ENCODE measurements at regions not wholly inside any gene's neighbourhood (a gene's known extent, or its start where the extent isn't known, plus 50 kb on each side); places are given as distances from the start of the nearest gene placed in this dataset.

DNA sequence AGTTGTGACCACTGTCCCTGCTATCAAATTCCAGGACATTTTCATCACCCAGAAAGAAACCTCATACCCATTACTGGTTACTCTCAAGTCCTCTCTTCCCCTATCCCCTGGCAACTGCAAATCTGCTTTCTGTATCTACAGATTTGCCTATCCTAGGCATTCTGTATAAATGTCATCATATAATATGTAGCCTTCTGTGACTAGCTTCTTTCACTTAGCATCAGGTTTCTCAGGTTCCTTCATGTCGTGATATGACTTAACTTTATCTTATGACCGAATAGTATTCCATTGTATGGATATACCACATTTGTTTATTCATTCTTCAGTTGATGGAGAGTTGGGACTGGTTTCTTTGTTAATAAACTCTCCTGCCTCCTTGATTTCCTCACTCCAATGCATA lies 60.5 kb downstream of the PMAIP1 start:
- H3K27ac ChIP-seq = no peak overlapping the region
- no peak for TF ChIP-seq POLR2A (IDR thresholded peaks at IDR 0.05)
- TF ChIP-seq, protein P1, sequence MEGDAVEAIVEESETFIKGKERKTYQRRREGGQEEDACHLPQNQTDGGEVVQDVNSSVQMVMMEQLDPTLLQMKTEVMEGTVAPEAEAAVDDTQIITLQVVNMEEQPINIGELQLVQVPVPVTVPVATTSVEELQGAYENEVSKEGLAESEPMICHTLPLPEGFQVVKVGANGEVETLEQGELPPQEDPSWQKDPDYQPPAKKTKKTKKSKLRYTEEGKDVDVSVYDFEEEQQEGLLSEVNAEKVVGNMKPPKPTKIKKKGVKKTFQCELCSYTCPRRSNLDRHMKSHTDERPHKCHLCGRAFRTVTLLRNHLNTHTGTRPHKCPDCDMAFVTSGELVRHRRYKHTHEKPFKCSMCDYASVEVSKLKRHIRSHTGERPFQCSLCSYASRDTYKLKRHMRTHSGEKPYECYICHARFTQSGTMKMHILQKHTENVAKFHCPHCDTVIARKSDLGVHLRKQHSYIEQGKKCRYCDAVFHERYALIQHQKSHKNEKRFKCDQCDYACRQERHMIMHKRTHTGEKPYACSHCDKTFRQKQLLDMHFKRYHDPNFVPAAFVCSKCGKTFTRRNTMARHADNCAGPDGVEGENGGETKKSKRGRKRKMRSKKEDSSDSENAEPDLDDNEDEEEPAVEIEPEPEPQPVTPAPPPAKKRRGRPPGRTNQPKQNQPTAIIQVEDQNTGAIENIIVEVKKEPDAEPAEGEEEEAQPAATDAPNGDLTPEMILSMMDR (IDR thresholded peaks at IDR 0.05) = no peak
- TF ChIP-seq POLR2AphosphoS5 (IDR thresholded peaks at IDR 0.05) = no peak
- intact Hi-C loops (cut with DNase I) = no loop called here

DNA sequence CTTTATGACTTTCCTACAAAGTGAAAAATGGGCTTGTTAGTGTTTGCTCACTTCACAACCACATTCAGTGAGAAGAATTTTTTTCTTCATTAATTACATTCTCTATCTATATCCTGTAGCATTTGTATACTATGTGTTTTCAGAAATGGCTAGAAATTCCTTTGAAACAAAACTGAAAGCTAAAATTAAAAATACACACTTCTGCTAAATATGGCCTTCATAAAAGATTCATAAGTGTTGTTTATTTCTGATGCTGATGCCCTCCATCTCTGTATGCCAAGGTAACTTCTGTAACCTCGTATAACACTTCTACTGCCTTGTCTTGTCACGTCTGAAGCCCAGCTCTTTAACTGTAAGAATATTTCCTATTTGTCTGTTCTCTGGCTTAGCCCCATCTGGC lies 59.8 kb downstream of the PMAIP1 start:
- Histone ChIP-seq H3K36me3 (no peaks in the 10 kb centered on the region), H3K4me3 (no peak overlapping the region), H3K9me3 (no peaks in the 10 kb centered on the region), H3K27ac (no peak overlapping the region), H3K4me1 (replicated peaks) (no peaks in the 10 kb centered on the region), H3K27me3 (replicated peaks; ENCODE audit: insufficient read depth) (no peaks in the 10 kb centered on the region)
- TF ChIP-seq POLR2AphosphoS5 (IDR thresholded peaks at IDR 0.05) (no peak), POLR2A (IDR thresholded peaks at IDR 0.05) (no peak)
- TF ChIP-seq, protein P1 (IDR thresholded peaks at IDR 0.05) = no peak
- intact Hi-C loops (cut with DNase I) = no loop called here
- WGBS = 44% methylated on average over 2 of the region's 2 CpGs
- DNase-seq (ENCODE audit: low spot score) = no peak

More for the DNA sequence above, 60.5 kb downstream of the PMAIP1 start:
- DNase-seq (ENCODE audit: low spot score) = no peak
- Histone ChIP-seq H3K27me3 (replicated peaks; ENCODE audit: insufficient read depth) (no peaks in the 10 kb centered on the region), H3K4me1 (replicated peaks) (no peaks in the 10 kb centered on the region), H3K4me3 (no peak overlapping the region), H3K36me3 (no peaks in the 10 kb centered on the region), H3K9me3 (no peaks in the 10 kb centered on the region)
- WGBS = 95% methylated on average over 2 of the region's 2 CpGs

DNA sequence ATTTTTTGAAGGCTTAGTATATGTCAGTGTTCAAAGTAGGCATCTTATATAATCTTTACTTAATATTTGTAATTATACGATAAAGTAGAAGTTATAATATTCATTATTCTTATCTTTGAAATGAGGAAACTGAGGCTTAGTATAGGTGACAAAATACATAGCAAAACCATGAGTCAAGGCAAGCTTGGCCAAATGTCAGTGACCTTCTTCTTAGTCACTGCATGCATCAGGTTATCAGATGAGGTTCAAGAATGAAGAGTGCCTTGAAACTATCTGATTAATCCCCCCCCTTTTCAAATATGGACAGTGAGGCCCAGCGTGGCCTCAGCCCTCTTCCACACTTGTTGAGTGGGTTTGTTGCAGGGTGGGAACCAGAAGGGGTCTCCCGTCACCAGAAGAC lies 59.3 kb downstream of the PMAIP1 start:
- Histone ChIP-seq H3K9me3 (no peaks in the 10 kb centered on the region), H3K4me3 (no peak overlapping the region), H3K36me3 (no peaks in the 10 kb centered on the region), H3K27me3 (replicated peaks; ENCODE audit: insufficient read depth) (no peaks in the 10 kb centered on the region), H3K27ac (no peak overlapping the region), H3K4me1 (replicated peaks) (no peaks in the 10 kb centered on the region)
- intact Hi-C loops (cut with DNase I) = no loop called here
- TF ChIP-seq, protein P1 (IDR thresholded peaks at IDR 0.05) = no peak
- no peak for TF ChIP-seq POLR2A (IDR thresholded peaks at IDR 0.05)
- no peak for TF ChIP-seq POLR2AphosphoS5 (IDR thresholded peaks at IDR 0.05)
- no peak for DNase-seq (ENCODE audit: low spot score)
- 90% methylated on average over 3 of the region's 3 CpGs for WGBS

DNA sequence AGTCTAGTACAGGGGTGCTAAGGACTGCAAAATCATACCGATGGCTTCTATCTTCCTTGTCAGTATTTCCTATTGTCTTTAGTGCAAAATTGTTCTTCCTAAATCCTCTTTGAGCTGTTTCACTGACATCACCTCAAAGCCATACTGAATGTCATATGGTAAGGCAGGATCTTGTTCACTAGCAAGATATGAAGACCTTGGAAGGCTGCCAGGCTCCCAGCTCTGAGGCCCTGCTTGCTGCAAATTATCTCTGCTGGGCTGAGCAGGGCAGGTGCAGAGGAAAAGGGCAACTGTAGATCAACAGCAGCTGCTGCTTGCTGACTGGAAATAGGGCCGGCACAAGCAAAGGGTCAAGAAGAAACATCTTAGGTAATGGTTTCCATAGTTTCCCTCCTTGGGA lies 58.2 kb downstream of the PMAIP1 start:
- peak; percentile 20 for DNase-seq (ENCODE audit: low spot score)
- WGBS = 16% methylated on average over 2 of the region's 2 CpGs

DNA sequence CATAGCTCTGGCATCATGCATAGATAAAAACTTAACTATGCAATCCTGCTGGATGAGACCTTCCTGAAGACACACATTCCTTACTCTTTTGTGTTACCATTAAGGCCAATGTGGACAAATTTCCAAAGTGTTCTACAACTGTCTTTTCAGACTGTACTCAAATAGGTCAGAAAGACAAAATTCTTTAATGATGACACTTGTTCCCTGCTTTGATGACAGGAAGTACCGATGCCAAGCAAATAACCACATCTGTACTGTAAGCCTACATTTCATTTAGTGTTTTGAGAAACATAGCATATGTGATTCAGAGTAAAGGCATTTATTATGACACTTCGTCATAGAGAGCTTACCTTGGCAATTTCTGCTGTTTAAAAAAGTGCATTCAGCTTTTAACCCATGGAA lies 55.0 kb downstream of the PMAIP1 start:
- no peaks in the 10 kb centered on the region for H3K9me3 ChIP-seq
- TF ChIP-seq POLR2A (IDR thresholded peaks at IDR 0.05) = no peak
- no peak for TF ChIP-seq POLR2AphosphoS5 (IDR thresholded peaks at IDR 0.05)
- TF ChIP-seq, protein P1 (IDR thresholded peaks at IDR 0.05) = no peak
- DNase-seq (ENCODE audit: low spot score) = no peak
- no peak overlapping the region for H3K4me3 ChIP-seq
- no peak overlapping the region for H3K27ac ChIP-seq
- no peaks in the 10 kb centered on the region for H3K4me1 ChIP-seq (replicated peaks)
- H3K27me3 ChIP-seq (replicated peaks; ENCODE audit: insufficient read depth) = no peaks in the 10 kb centered on the region
- WGBS = 27% methylated on average over 2 of the region's 2 CpGs
- intact Hi-C loops (cut with DNase I) = no loop called here
- no peaks in the 10 kb centered on the region for H3K36me3 ChIP-seq

More for the DNA sequence above, 58.2 kb downstream of the PMAIP1 start:
- Histone ChIP-seq H3K36me3 (no peaks in the 10 kb centered on the region), H3K27ac (no peak overlapping the region), H3K4me1 (replicated peaks) (no peaks in the 10 kb centered on the region), H3K27me3 (replicated peaks; ENCODE audit: insufficient read depth) (no peaks in the 10 kb centered on the region), H3K9me3 (no peaks in the 10 kb centered on the region), H3K4me3 (no peak overlapping the region)
- TF ChIP-seq, protein P1 (IDR thresholded peaks at IDR 0.05) = no peak
- TF ChIP-seq POLR2AphosphoS5 (IDR thresholded peaks at IDR 0.05) (no peak), POLR2A (IDR thresholded peaks at IDR 0.05) (no peak)
- intact Hi-C loops (cut with DNase I) = no loop called here

All from prostate gland (tissue), 2 donors.